HUES6 (cell line): ENCODE measurements at regions not wholly inside any gene's neighbourhood (a gene's known extent, or its start where the extent isn't known, plus 50 kb on each side); places are given as distances from the start of the nearest gene placed in this dataset.

Experiments used
- H3K27ac ChIP-seq: 2 replicates; pipeline ENCODE4 v1.7.0; 2013; ENCODE audit warnings: low read depth, mild to moderate bottlenecking, low read length, inconsistent platforms
- H3K27me3 ChIP-seq: 2 replicates; pipeline ENCODE4 v1.6.1; 2013; ENCODE audit warnings: low read length; ENCODE audit not compliant: control insufficient read depth, insufficient read depth
- H3K36me3 ChIP-seq: 2 replicates; pipeline ENCODE4 v1.6.1; 2013; ENCODE audit warnings: low read length; ENCODE audit not compliant: control insufficient read depth, insufficient read depth
- H3K4me1 ChIP-seq: 2 replicates; pipeline ENCODE4 v1.6.1; 2013; ENCODE audit warnings: low read length; ENCODE audit not compliant: control insufficient read depth, insufficient read depth
- H3K4me3 ChIP-seq: 2 replicates; pipeline ENCODE4 v1.5.1; 2013; ENCODE audit warnings: low read depth, low read length
- H3K9ac ChIP-seq: one replicate; pipeline ENCODE4 v1.6.1; 2013; ENCODE audit warnings: mild to moderate bottlenecking, low read length
- H3K9me3 ChIP-seq: 2 replicates; pipeline ENCODE4 v1.6.1; 2013; ENCODE audit warnings: low read depth, low read length; ENCODE audit not compliant: control insufficient read depth, insufficient read depth

DNA sequence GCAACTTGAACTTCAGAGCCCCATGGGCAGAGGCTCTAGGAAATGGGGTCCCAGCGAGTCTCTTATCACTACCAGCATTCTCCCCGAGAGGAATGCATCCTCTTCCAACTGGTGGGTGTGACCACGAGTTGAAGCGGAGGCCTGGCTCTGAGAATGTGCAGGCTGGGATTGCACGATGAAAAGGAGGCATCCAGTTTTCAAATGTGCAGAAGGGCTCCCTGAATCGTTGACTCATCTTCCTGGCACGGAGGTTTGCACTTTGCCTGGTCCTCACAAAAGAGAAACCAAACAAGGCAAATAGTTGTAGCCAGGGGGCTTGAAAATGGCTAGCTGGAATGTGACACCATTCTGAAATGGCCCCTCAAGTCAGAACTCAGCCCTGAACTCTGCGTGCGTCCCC, 216.7 kb downstream of the GLI2 start:
- Histone ChIP-seq H3K9me3 (no peaks in the 10 kb centered on the region), H3K27ac (no peak overlapping the region), H3K4me1 (no peaks in the 10 kb centered on the region), H3K36me3 (peaks cover 21% of the 10 kb centered on the region; the same call in 1 of the 2 replicates), H3K9ac (no peak overlapping the region), H3K27me3 (no peaks in the 10 kb centered on the region), H3K4me3 (no peak overlapping the region)

DNA sequence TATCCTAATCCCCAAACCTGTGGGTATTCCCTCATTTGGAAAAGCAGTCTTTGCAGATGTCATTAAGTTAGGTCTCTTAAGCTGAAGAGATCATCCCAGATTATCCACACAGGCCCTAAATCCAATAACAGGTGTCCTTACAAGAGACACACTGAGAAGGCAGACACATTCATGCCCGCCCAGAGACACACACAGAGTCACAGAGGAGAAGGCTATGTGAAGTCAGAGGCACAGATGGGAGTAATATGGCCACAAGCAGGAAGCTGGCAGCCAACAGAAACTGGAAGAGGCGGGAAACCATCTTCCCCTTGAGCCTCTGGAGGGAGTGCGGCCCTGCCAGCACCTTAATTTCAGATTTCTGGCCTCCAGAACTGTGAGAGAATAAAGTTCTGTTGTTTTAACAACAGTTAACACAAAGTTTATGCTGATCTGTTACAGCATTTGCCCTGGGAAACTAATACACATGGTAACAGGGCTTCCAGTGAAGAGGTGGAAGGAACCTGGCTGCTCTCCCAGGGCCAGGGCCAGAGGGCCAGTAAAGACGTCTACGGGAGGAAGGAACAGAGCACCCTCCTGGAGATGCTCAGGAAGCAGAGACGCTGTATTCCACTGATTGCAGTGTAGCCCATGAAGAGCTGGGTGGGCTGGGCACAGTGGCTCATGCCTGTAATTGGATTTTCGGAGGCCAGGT, 217.5 kb downstream of the GLI2 start:
- no peaks in the 10 kb centered on the region for H3K4me1 ChIP-seq
- no peak overlapping the region for H3K27ac ChIP-seq
- no peaks in the 10 kb centered on the region for H3K27me3 ChIP-seq
- no peak overlapping the region for H3K4me3 ChIP-seq
- H3K9me3 ChIP-seq, result no peaks in the 10 kb centered on the region
- H3K9ac ChIP-seq, result no peak overlapping the region
- H3K36me3 ChIP-seq, result peaks cover 21% of the 10 kb centered on the region; the same call in 1 of the 2 replicates

DNA sequence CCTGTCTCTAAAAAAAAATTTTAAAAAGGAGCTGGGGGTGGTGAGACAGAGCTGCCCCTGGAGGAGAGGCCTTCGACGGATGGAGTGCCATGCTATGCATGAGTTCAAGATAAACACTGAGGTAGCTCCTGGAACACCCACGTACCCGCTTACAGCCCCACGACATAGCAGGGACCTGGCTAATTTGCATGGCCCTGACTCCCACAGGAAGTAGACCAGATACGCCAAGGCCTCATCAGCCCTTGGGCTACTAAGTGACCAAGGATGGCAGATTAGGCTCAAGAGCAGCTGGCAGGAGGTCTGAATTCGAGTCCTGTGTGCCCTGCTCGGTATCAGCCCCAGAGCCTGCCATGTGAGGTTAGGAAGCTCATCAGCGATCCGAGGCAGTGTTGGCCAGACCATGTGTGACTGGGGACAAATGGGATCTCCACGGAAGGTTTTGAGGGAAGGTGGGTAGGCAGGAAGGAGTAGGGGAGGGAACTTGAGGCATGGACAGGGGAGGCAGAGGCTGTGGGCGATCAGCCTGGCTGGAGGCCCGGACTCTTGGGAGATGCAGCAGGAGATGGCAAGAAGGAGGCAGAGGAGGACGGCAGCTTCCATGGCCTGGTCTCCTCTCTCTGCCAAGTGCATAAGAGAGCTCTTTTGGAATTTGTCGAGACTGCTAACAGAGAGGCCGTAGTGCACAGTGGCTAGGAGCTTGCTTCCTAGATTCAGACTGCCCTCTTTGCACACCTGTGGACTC, 218.3 kb downstream of the GLI2 start:
- Histone ChIP-seq H3K27me3 (no peaks in the 10 kb centered on the region), H3K4me1 (no peaks in the 10 kb centered on the region), H3K36me3 (peaks cover 21% of the 10 kb centered on the region; the same call in 1 of the 2 replicates), H3K4me3 (no peak overlapping the region), H3K9me3 (no peaks in the 10 kb centered on the region), H3K27ac (no peak overlapping the region), H3K9ac (no peak overlapping the region)

DNA sequence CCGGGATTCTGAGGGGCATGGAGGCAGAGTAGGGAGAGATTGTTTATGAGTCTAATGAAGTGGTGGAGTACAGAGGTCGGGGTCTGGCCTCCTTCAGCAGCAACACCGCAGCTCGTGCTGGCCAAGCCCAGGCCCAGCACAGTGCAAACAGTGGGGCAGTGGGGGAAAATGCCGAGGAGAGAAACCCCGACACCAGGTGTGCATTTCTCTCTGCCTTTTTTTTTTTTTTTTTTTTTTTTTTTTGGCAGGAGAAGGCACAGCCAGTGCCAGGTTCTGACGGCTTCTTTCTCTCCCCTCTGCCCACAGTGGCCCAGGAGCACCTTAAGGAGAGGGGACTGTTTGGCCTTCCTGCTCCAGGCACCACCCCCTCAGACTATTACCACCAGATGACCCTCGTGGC, 219.3 kb downstream of the GLI2 start:
- no peak overlapping the region for H3K27ac ChIP-seq
- no peak overlapping the region for H3K9ac ChIP-seq
- no peak overlapping the region for H3K4me3 ChIP-seq
- H3K9me3 ChIP-seq, result no peaks in the 10 kb centered on the region
- H3K4me1 ChIP-seq, result no peaks in the 10 kb centered on the region; the same call in 1 of the 2 replicates
- no peaks in the 10 kb centered on the region for H3K27me3 ChIP-seq
- H3K36me3 ChIP-seq, result peaks cover 24% of the 10 kb centered on the region

DNA sequence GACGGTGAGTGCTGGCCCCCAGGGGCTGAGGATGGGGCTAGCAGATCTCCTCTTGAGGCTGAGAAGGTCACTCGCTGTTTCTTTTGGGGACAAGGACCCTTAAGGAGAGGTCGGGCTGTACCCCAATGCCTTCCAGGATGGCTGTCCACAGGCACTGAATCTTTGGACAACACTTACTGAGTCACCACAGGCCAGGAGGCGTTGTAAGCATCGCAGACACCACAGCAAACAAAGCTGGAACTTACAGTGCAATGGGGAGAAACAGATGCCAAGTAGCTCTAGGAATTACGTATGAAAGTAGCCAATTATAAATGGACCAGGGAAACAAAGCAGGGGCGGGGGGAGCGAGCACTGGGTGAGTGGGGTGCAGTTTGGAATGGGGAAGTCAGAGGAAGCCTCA, 219.8 kb downstream of the GLI2 start:
- H3K27me3 ChIP-seq, result no peaks in the 10 kb centered on the region

DNA sequence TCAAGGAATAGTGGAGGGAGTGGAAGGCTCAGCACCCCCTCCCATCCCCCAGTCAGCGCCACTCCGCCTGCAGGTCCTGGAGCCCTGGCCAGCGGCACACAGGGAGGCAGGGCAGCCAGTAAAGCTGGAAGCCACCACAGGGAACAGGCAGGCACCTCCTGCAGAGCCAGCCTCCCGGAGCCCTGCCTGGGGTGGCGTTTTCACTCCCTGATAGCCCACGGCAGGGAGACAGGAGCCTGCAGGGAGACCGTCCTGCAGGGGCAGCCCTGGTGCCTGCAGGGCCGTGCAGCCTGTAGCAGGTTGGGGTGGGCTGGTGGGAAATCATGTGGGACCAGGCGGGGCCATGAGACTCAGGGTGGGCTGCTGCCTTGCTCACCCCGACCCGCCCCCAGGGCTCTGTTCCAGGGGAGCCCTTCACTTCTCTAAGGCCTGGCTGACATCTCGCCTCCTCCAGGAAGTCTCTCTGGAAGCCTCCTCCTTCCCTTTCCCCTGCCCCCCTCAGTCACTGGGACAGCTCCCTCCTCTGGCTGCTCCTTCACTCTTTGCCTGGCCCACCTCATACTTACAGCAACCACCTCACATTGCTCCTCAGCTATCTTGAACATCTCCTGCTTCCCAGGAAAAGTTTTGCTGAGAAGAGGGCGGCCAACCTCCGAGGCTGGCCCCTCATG, 221.0 kb downstream of the GLI2 start:
- H3K27ac ChIP-seq, result no peak overlapping the region
- H3K9ac ChIP-seq, result no peak overlapping the region
- no peaks in the 10 kb centered on the region for H3K9me3 ChIP-seq
- no peaks in the 10 kb centered on the region; the same call in 1 of the 2 replicates for H3K4me1 ChIP-seq
- no peaks in the 10 kb centered on the region for H3K27me3 ChIP-seq
- H3K4me3 ChIP-seq, result no peak overlapping the region
- H3K36me3 ChIP-seq, result peaks cover 25% of the 10 kb centered on the region

More for the DNA sequence above, 219.8 kb downstream of the GLI2 start:
- no peaks in the 10 kb centered on the region; the same call in 1 of the 2 replicates for H3K4me1 ChIP-seq
- H3K27ac ChIP-seq, result no peak overlapping the region
- no peaks in the 10 kb centered on the region for H3K9me3 ChIP-seq
- H3K36me3 ChIP-seq, result peaks cover 25% of the 10 kb centered on the region
- H3K4me3 ChIP-seq, result no peak overlapping the region
- no peak overlapping the region for H3K9ac ChIP-seq

DNA sequence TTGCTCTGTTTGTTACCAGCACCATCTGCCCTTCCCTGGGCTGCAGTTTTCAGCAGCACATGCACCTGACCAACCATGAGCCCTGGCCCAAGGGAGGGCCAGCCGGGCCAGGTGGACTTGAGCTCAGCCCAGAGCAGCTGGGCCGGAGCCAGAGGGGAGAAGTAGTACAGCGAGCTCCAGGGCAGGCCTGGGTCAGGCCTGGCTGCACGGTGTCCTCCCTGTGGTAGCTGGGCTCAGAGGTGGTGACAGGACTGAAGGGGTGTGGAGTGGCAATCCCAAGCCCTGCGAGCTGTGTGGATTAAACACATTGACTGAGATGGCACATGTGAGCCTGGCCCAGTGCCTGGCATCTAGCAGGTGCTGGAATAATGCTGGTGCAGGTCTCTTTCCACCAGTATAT, 222.2 kb downstream of the GLI2 start:
- no peaks in the 10 kb centered on the region for H3K9me3 ChIP-seq
- peaks cover 21% of the 10 kb centered on the region for H3K36me3 ChIP-seq
- H3K4me1 ChIP-seq, result no peaks in the 10 kb centered on the region; the same call in 1 of the 2 replicates
- H3K9ac ChIP-seq, result no peak overlapping the region
- no peak overlapping the region for H3K27ac ChIP-seq
- no peak overlapping the region for H3K4me3 ChIP-seq
- H3K27me3 ChIP-seq, result no peaks in the 10 kb centered on the region

DNA sequence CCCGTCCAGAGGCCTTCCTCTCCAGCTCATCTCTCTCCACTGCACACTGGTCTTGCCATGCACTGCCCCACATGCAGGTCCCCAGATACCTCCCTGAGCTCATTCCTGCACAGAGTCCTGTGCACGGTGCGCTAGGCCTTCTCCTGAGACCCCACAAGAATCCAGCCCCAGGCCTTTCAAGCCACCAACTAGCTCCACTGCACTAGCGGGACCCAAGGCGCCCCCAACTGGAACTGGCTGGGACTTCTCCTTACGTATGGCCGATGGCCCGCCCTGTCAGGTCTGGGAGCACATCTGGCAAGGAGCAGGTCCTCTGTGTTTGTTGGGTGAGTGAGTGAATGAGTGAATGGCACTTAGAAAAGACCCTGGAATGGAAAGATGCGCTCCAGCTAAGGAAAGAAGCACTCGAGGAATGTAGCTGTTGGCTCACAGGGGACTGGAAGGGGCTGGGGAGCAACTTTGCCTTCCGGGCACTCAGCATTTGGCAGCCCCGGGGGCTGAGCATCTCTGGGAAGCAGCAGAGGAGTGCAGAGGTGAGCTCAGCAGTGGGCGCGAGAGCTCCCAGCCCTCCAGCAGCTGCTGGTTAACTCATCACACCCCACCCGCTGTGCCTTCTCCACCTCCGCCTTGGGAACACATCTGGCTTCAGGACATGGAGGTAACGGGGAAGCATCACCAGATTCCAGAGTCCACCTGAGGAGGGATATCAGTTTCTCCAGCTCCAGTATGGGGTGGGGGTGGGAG, 223.1 kb downstream of the GLI2 start:
- Histone ChIP-seq H3K9ac (no peak overlapping the region), H3K4me3 (no peak overlapping the region), H3K27me3 (no peaks in the 10 kb centered on the region), H3K36me3 (peaks cover 20% of the 10 kb centered on the region), H3K4me1 (no peaks in the 10 kb centered on the region; the same call in 1 of the 2 replicates), H3K9me3 (no peaks in the 10 kb centered on the region), H3K27ac (no peak overlapping the region)

DNA sequence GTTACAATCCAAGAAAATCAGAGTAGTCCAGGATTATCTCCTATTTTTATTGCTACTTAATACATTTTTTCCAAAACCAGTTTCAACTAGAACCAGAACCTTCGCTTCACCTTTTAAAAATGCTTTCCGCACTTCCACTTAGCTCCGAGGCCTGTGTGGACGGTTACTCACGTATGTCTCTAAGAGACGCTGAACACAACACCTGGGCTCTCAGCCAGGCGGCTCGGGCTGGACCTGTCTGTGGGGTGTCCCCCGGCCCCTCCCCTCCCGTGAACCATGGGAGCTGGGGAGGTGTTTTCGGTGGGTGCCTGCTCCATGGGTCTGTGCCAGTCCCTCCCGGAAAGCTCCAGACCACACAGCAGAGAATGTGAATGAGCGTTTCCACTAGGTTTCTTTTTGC, 223.8 kb downstream of the GLI2 start:
- Histone ChIP-seq H3K27ac (no peak overlapping the region), H3K9ac (no peak overlapping the region), H3K36me3 (peaks cover 19% of the 10 kb centered on the region), H3K9me3 (no peaks in the 10 kb centered on the region), H3K27me3 (no peaks in the 10 kb centered on the region), H3K4me3 (no peak overlapping the region), H3K4me1 (no peaks in the 10 kb centered on the region; the same call in 1 of the 2 replicates)

DNA sequence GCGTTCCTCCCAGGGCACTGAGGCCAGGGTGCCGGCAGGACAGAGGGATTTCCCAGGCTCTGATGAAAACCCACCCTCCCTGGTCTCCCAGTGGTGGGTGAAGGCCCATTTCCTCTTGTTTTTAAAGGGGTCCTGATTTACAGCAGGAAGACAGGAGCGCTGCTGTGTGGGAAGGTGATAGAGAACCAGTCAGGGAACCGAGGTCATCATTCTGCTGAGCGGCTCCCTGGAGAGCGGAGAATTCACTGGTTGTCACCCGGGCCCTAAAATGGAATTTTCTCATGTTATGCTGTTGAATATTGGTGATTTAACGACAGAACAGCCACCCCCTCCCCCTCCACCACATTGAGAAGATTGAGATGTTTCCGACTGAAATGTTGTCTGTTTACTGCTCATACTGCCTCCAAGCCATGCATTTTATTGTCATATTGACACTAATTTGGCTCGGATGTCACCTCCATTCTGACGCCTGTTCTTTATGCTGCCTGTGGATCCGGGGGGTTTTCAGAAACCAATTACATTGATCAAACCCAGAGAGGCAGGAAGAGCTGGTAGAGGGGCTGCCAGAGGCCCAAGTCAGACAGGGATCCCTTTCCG, 225.2 kb downstream of the GLI2 start:
- no peaks in the 10 kb centered on the region; the same call in 1 of the 2 replicates for H3K4me1 ChIP-seq
- H3K27ac ChIP-seq, result no peak overlapping the region
- H3K9ac ChIP-seq, result no peak overlapping the region
- peaks cover 15% of the 10 kb centered on the region for H3K36me3 ChIP-seq
- no peaks in the 10 kb centered on the region for H3K27me3 ChIP-seq
- H3K4me3 ChIP-seq, result no peak overlapping the region
- no peaks in the 10 kb centered on the region for H3K9me3 ChIP-seq
